ENCODE measurements at regions not wholly inside any gene's neighbourhood (a gene's known extent, or its start where the extent isn't known, plus 50 kb on each side); places are given as distances from the start of the nearest gene placed in this dataset.

DNA sequence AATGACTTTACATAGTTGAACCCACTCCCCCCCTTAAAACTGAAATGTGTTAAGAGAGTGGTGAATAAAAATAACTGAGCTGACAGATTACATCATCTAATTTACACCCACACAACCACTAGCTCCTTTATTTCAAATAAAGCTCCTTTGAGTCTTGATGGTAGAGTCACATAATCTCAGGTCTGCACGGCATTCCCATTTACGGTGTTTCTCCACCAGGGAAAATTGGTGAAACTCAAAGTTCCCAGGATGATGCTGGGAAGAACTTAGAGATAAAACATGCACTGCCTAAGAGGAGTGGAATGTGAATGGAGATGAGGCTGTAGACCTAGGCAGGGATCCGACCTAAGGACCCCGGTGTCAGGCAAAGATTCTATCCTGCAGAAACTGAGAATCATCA lies 727.8 kb upstream of the ADAMTS5 start:
- H3K4me1 ChIP-seq = no peaks in the 10 kb centered on the region
- H3K36me3 ChIP-seq = no peaks in the 10 kb centered on the region
- H3K27ac ChIP-seq = no peak overlapping the region
- DNase-seq (no peak), ATAC-seq (ENCODE audit: low FRiP score in 2 of 2) (no peak)
- no peak overlapping the region for H3K4me3 ChIP-seq
- H3K9me3 ChIP-seq = no peaks in the 10 kb centered on the region
- WGBS, 2 donors = 88 to 93% methylated on average over 4 of the region's 4 CpGs
- TF ChIP-seq, protein P1, sequence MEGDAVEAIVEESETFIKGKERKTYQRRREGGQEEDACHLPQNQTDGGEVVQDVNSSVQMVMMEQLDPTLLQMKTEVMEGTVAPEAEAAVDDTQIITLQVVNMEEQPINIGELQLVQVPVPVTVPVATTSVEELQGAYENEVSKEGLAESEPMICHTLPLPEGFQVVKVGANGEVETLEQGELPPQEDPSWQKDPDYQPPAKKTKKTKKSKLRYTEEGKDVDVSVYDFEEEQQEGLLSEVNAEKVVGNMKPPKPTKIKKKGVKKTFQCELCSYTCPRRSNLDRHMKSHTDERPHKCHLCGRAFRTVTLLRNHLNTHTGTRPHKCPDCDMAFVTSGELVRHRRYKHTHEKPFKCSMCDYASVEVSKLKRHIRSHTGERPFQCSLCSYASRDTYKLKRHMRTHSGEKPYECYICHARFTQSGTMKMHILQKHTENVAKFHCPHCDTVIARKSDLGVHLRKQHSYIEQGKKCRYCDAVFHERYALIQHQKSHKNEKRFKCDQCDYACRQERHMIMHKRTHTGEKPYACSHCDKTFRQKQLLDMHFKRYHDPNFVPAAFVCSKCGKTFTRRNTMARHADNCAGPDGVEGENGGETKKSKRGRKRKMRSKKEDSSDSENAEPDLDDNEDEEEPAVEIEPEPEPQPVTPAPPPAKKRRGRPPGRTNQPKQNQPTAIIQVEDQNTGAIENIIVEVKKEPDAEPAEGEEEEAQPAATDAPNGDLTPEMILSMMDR (IDR thresholded peaks at IDR 0.05) = no peak
- TF ChIP-seq EP300 (IDR thresholded peaks at IDR 0.05) = no peak
- no peak for TF ChIP-seq POLR2AphosphoS5 (IDR thresholded peaks at IDR 0.05)
- TF ChIP-seq POLR2A (IDR thresholded peaks at IDR 0.05) = no peak
- no peaks in the 10 kb centered on the region for H3K27me3 ChIP-seq

- no peak for DNase-seq
- no peak overlapping the region for H3K27ac ChIP-seq
- H3K4me1 ChIP-seq = no peaks in the 10 kb centered on the region
- WGBS, 2 donors = 79 to 84% methylated on average over 6 of the region's 6 CpGs
- TF ChIP-seq, protein P1 (IDR thresholded peaks at IDR 0.05) = no peak
- TF ChIP-seq EP300 (IDR thresholded peaks at IDR 0.05) (no peak), POLR2AphosphoS5 (IDR thresholded peaks at IDR 0.05) (no peak), POLR2A (IDR thresholded peaks at IDR 0.05) (no peak)
- H3K9me3 ChIP-seq = no peaks in the 10 kb centered on the region
- ATAC-seq (ENCODE audit: low FRiP score in 2 of 2) = peak in 1 of 2 donors; percentile 31
- no peak overlapping the region for H3K4me3 ChIP-seq
- H3K27me3 ChIP-seq = no peaks in the 10 kb centered on the region
- no peaks in the 10 kb centered on the region for H3K36me3 ChIP-seq
Observed at GRCh38 chr21:27693376-27693775, 726.5 kb upstream of the ADAMTS5 start.

GRCh38 chr21:27691516-27691915 lies 724.6 kb upstream of the ADAMTS5 start:
- no peaks in the 10 kb centered on the region for H3K9me3 ChIP-seq
- 66 to 70% methylated on average over 1 of the region's 1 CpG for WGBS, 2 donors
- no peak overlapping the region for H3K27ac ChIP-seq
- no peak overlapping the region for H3K4me3 ChIP-seq
- no peak for DNase-seq
- no peak for TF ChIP-seq POLR2A (IDR thresholded peaks at IDR 0.05)
- TF ChIP-seq POLR2AphosphoS5 (IDR thresholded peaks at IDR 0.05) = no peak
- no peak for TF ChIP-seq EP300 (IDR thresholded peaks at IDR 0.05)
- H3K4me1 ChIP-seq = no peaks in the 10 kb centered on the region
- no peak for ATAC-seq (ENCODE audit: low FRiP score in 2 of 2)
- H3K36me3 ChIP-seq = no peaks in the 10 kb centered on the region
- no peaks in the 10 kb centered on the region for H3K27me3 ChIP-seq

GRCh38 chr21:27691006-27691405 lies 724.1 kb upstream of the ADAMTS5 start:
- no peak for DNase-seq
- 55 to 63% methylated on average over 1 of the region's 1 CpG for WGBS, 2 donors
- Histone ChIP-seq H3K27me3 (no peaks in the 10 kb centered on the region), H3K4me3 (no peak overlapping the region), H3K4me1 (no peaks in the 10 kb centered on the region), H3K9me3 (no peaks in the 10 kb centered on the region), H3K27ac (no peak overlapping the region), H3K36me3 (no peaks in the 10 kb centered on the region)
- no peak for ATAC-seq (ENCODE audit: low FRiP score in 2 of 2)
- no peak for TF ChIP-seq POLR2A (IDR thresholded peaks at IDR 0.05)

DNA sequence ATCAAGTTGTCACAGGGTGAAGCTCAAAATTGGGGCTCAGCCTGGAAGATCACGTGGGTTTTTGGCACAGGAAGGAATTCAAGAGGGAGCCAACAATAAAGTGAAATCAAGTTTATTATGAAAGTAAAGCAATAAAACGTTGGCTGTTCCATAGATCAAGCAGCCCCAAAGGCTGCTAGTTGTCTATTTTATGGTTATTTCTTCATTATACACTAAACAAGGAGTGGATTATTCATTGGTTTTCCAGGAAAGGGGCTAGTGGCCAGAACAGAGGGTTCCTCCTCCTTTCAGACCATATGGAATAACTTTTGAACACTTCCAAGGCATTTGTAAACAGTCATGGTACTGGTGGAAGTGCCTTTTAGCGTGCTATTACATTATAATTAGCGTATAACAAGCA lies 723.5 kb upstream of the ADAMTS5 start:
- WGBS, 2 donors = 63 to 71% methylated on average over 4 of the region's 4 CpGs
- no peak for TF ChIP-seq POLR2A (IDR thresholded peaks at IDR 0.05)
- no peak for TF ChIP-seq EP300 (IDR thresholded peaks at IDR 0.05)
- TF ChIP-seq, protein P1 (IDR thresholded peaks at IDR 0.05) = no peak
- TF ChIP-seq POLR2AphosphoS5 (IDR thresholded peaks at IDR 0.05) = no peak
- Histone ChIP-seq H3K4me1 (no peaks in the 10 kb centered on the region), H3K27ac (no peak overlapping the region), H3K36me3 (no peaks in the 10 kb centered on the region), H3K27me3 (no peaks in the 10 kb centered on the region), H3K9me3 (no peaks in the 10 kb centered on the region), H3K4me3 (no peak overlapping the region)
- ATAC-seq (ENCODE audit: low FRiP score in 2 of 2) (no peak), DNase-seq (no peak)

GRCh38 chr21:27688773-27689172 lies 721.9 kb upstream of the ADAMTS5 start:
- Histone ChIP-seq H3K36me3 (no peaks in the 10 kb centered on the region), H3K4me3 (no peak overlapping the region), H3K9me3 (no peaks in the 10 kb centered on the region), H3K27ac (no peak overlapping the region), H3K4me1 (no peaks in the 10 kb centered on the region), H3K27me3 (no peaks in the 10 kb centered on the region)
- DNase-seq (no peak), ATAC-seq (ENCODE audit: low FRiP score in 2 of 2) (no peak)
- no peak for TF ChIP-seq POLR2A (IDR thresholded peaks at IDR 0.05)
- TF ChIP-seq POLR2AphosphoS5 (IDR thresholded peaks at IDR 0.05) = no peak
- TF ChIP-seq EP300 (IDR thresholded peaks at IDR 0.05) = no peak
- TF ChIP-seq, protein P1 (IDR thresholded peaks at IDR 0.05) = no peak
